T-helper 2 cell treated with Interferon-gamma antibody and Interleukin-4, amounts not matched to agents 5 μg/mL and 100 μg/mL, for 36 hours (primary cell): ENCODE measurements at regions not wholly inside any gene's neighbourhood (a gene's known extent, or its start where the extent isn't known, plus 50 kb on each side); places are given as distances from the start of the nearest gene placed in this dataset.
"Not testable (repeated sequence)": the region's sequence is repeated elsewhere in the genome, so short reads cannot be mapped to it uniquely, and the experiment has no call there.

Experiments used
- DNase-seq: peaks from one replicate; pipeline ENCODE4 v3.0.0; 2021; ENCODE audit warnings: low spot score
- H3K27ac Mint-ChIP-seq: one replicate; pipeline ENCODE4 v1.8.0; 2021; ENCODE audit warnings: mild to moderate bottlenecking, mixed read lengths
- H3K27me3 Mint-ChIP-seq: one replicate; pipeline ENCODE4 v1.8.0; 2021; ENCODE audit warnings: low read depth, mixed read lengths
- H3K36me3 Mint-ChIP-seq: one replicate; pipeline ENCODE4 v1.8.0; 2021; ENCODE audit warnings: low read depth, mixed read lengths
- H3K4me1 Mint-ChIP-seq: one replicate; pipeline ENCODE4 v1.8.0; 2021; ENCODE audit warnings: low read depth, mixed read lengths
- H3K4me3 Mint-ChIP-seq: one replicate; pipeline ENCODE4 v1.8.0; 2022; ENCODE audit warnings: mild to moderate bottlenecking, moderate library complexity, mixed read lengths
- H3K9me3 Mint-ChIP-seq: one replicate; pipeline ENCODE4 v1.8.0; 2021; ENCODE audit warnings: mixed read lengths

- Mint-ChIP-seq H3K36me3 (no peaks in the 10 kb centered on the region), H3K9me3 (no peaks in the 10 kb centered on the region), H3K4me1 (no peaks in the 10 kb centered on the region), H3K27me3 (peaks cover 5% of the 10 kb centered on the region), H3K4me3 (no peak overlapping the region), H3K27ac (no peak overlapping the region)
- DNase-seq, result no peak
Measured at GRCh38 chr3:150141790-150142326, 171.2 kb upstream of the PFN2 start.

GRCh38 chr3:150140614-150141321 lies 170.1 kb upstream of the PFN2 start:
- Mint-ChIP-seq H3K27ac (no peak overlapping the region), H3K36me3 (no peaks in the 10 kb centered on the region), H3K4me3 (no peak overlapping the region), H3K4me1 (no peaks in the 10 kb centered on the region), H3K9me3 (no peaks in the 10 kb centered on the region), H3K27me3 (peaks cover 5% of the 10 kb centered on the region)
- DNase-seq, result no peak

- Mint-ChIP-seq H3K36me3 (no peaks in the 10 kb centered on the region), H3K9me3 (no peaks in the 10 kb centered on the region), H3K27ac (no peak overlapping the region), H3K4me1 (no peaks in the 10 kb centered on the region), H3K27me3 (peaks cover 5% of the 10 kb centered on the region), H3K4me3 (no peak overlapping the region)
- DNase-seq, result no peak
Measured at GRCh38 chr3:150138824-150139223, 168.1 kb upstream of the PFN2 start.

GRCh38 chr3:150136242-150136641 lies 165.5 kb upstream of the PFN2 start:
- Mint-ChIP-seq H3K27me3 (peaks cover 8% of the 10 kb centered on the region), H3K27ac (no peak overlapping the region), H3K4me3 (no peak overlapping the region), H3K4me1 (no peaks in the 10 kb centered on the region), H3K9me3 (no peaks in the 10 kb centered on the region), H3K36me3 (no peaks in the 10 kb centered on the region)
- DNase-seq, result no peak

- Mint-ChIP-seq H3K27ac (no peak overlapping the region), H3K27me3 (peaks cover 8% of the 10 kb centered on the region), H3K4me1 (no peaks in the 10 kb centered on the region), H3K9me3 (no peaks in the 10 kb centered on the region), H3K36me3 (no peaks in the 10 kb centered on the region), H3K4me3 (no peak overlapping the region)
- DNase-seq, result no peak
Measured at GRCh38 chr3:150135287-150135721, 164.6 kb upstream of the PFN2 start.

GRCh38 chr3:150133293-150133692 lies 162.6 kb upstream of the PFN2 start:
- H3K4me1 Mint-ChIP-seq, result no peaks in the 10 kb centered on the region
- DNase-seq, result no peak
- H3K27me3 Mint-ChIP-seq, result peaks cover 8% of the 10 kb centered on the region
- H3K27ac Mint-ChIP-seq, result no peak overlapping the region
- H3K36me3 Mint-ChIP-seq, result no peaks in the 10 kb centered on the region
- no peaks in the 10 kb centered on the region for H3K9me3 Mint-ChIP-seq
- H3K4me3 Mint-ChIP-seq, result no peak overlapping the region

GRCh38 chr3:150132101-150132749 lies 161.5 kb upstream of the PFN2 start:
- DNase-seq, result no peak
- no peaks in the 10 kb centered on the region for H3K36me3 Mint-ChIP-seq
- peaks cover 6% of the 10 kb centered on the region for H3K27me3 Mint-ChIP-seq
- H3K4me1 Mint-ChIP-seq, result no peaks in the 10 kb centered on the region
- no peak overlapping the region for H3K27ac Mint-ChIP-seq
- H3K9me3 Mint-ChIP-seq, result no peaks in the 10 kb centered on the region
- H3K4me3 Mint-ChIP-seq, result no peak overlapping the region

- Mint-ChIP-seq H3K4me3 (no peak overlapping the region), H3K4me1 (no peaks in the 10 kb centered on the region), H3K27ac (no peak overlapping the region), H3K36me3 (no peaks in the 10 kb centered on the region), H3K9me3 (no peaks in the 10 kb centered on the region), H3K27me3 (peaks cover 3% of the 10 kb centered on the region)
- no peak for DNase-seq
Measured at GRCh38 chr3:150131663-150132062, 161.0 kb upstream of the PFN2 start.

GRCh38 chr3:150130404-150131100 lies 159.9 kb upstream of the PFN2 start:
- H3K27ac Mint-ChIP-seq, result no peak overlapping the region
- no peaks in the 10 kb centered on the region for H3K9me3 Mint-ChIP-seq
- peaks cover 9% of the 10 kb centered on the region for H3K27me3 Mint-ChIP-seq
- no peak for DNase-seq
- no peaks in the 10 kb centered on the region for H3K36me3 Mint-ChIP-seq
- H3K4me1 Mint-ChIP-seq, result no peaks in the 10 kb centered on the region
- no peak overlapping the region for H3K4me3 Mint-ChIP-seq

- Mint-ChIP-seq H3K36me3 (no peaks in the 10 kb centered on the region), H3K27ac (no peak overlapping the region), H3K27me3 (peaks cover 10% of the 10 kb centered on the region), H3K9me3 (no peaks in the 10 kb centered on the region), H3K4me3 (no peak overlapping the region), H3K4me1 (no peaks in the 10 kb centered on the region)
- no peak for DNase-seq
Measured at GRCh38 chr3:150129166-150129565, 158.5 kb upstream of the PFN2 start.

- Mint-ChIP-seq H3K9me3 (no peaks in the 10 kb centered on the region), H3K27me3 (peaks cover 13% of the 10 kb centered on the region), H3K36me3 (no peaks in the 10 kb centered on the region), H3K4me3 (no peak overlapping the region), H3K27ac (no peak overlapping the region), H3K4me1 (no peaks in the 10 kb centered on the region)
- DNase-seq, result no peak
Measured at GRCh38 chr3:150128126-150128525, 157.4 kb upstream of the PFN2 start.

- Mint-ChIP-seq H3K36me3 (no peaks in the 10 kb centered on the region), H3K4me1 (no peaks in the 10 kb centered on the region), H3K27me3 (peaks cover 10% of the 10 kb centered on the region), H3K4me3 (no peak overlapping the region), H3K27ac (no peak overlapping the region), H3K9me3 (no peaks in the 10 kb centered on the region)
- no peak for DNase-seq
Measured at GRCh38 chr3:150127011-150127490, 156.4 kb upstream of the PFN2 start.

- no peak for DNase-seq
- Mint-ChIP-seq H3K36me3 (no peaks in the 10 kb centered on the region), H3K4me1 (no peaks in the 10 kb centered on the region), H3K4me3 (no peak overlapping the region), H3K27me3 (peaks cover 14% of the 10 kb centered on the region), H3K27ac (no peak overlapping the region), H3K9me3 (no peaks in the 10 kb centered on the region)
Measured at GRCh38 chr3:150124142-150124541, 153.4 kb upstream of the PFN2 start.

- not testable (repeated sequence) for H3K4me1 Mint-ChIP-seq, DNase-seq, H3K9me3 Mint-ChIP-seq, H3K27ac Mint-ChIP-seq, H3K36me3 Mint-ChIP-seq, H3K4me3 Mint-ChIP-seq
- peaks cover 16% of the 10 kb centered on the region for H3K27me3 Mint-ChIP-seq
Measured at GRCh38 chr3:150123249-150123648, 152.6 kb upstream of the PFN2 start.
